ENCODE measurements at regions not wholly inside any gene's neighbourhood (a gene's known extent, or its start where the extent isn't known, plus 50 kb on each side); places are given as distances from the start of the nearest gene placed in this dataset.

GRCh38 chr16:52171481-52171880 is 375.5 kb downstream of the TOX3 start:
- H3K9me3 ChIP-seq (ENCODE audit: control insufficient read depth in 4 of 4, insufficient read depth in 3 of 4, low read length in 3 of 4), result no peaks in the 10 kb centered on the region
- no peak overlapping the region for H3K9ac ChIP-seq (ENCODE audit: insufficient read depth in 1 of 2, low read length in 2 of 2)
- no peak overlapping the region for H3K4me3 ChIP-seq
- ATAC-seq (ENCODE audit: insufficient read depth, low FRiP score), result no peak
- no peaks in the 10 kb centered on the region for H3K4me1 ChIP-seq (ENCODE audit: control insufficient read depth in 5 of 5, insufficient read depth in 5 of 5, low read length in 5 of 5)
- DNase-seq, result no peak
- H3K27me3 ChIP-seq (ENCODE audit: control insufficient read depth in 3 of 3, insufficient read depth in 3 of 3, low read length in 2 of 3), result no peaks in the 10 kb centered on the region
- TF ChIP-seq CTCF (IDR thresholded peaks at IDR 0.05; ENCODE audit: control extremely low read depth, extremely low read depth), result no peak
- no peak overlapping the region for H3K27ac ChIP-seq (ENCODE audit: low read depth in 1 of 2, low read length in 1 of 2)
- H3K36me3 ChIP-seq (ENCODE audit: control insufficient read depth in 4 of 4, insufficient read depth in 4 of 4, low read length in 4 of 4), result no peaks in the 10 kb centered on the region

- ATAC-seq (ENCODE audit: insufficient read depth, low FRiP score), result no peak
- no peak for TF ChIP-seq CTCF (IDR thresholded peaks at IDR 0.05; ENCODE audit: control extremely low read depth, extremely low read depth)
- DNase-seq, result no peak
- Histone ChIP-seq H3K27me3 (ENCODE audit: control insufficient read depth in 3 of 3, insufficient read depth in 3 of 3, low read length in 2 of 3) (no peaks in the 10 kb centered on the region), H3K4me3 (no peak overlapping the region), H3K9ac (ENCODE audit: insufficient read depth in 1 of 2, low read length in 2 of 2) (no peak overlapping the region), H3K36me3 (ENCODE audit: control insufficient read depth in 4 of 4, insufficient read depth in 4 of 4, low read length in 4 of 4) (no peaks in the 10 kb centered on the region), H3K4me1 (ENCODE audit: control insufficient read depth in 5 of 5, insufficient read depth in 5 of 5, low read length in 5 of 5) (no peaks in the 10 kb centered on the region), H3K9me3 (ENCODE audit: control insufficient read depth in 4 of 4, insufficient read depth in 3 of 4, low read length in 3 of 4) (peaks cover 0 to 2% (median 0%) of the 10 kb centered on the region in 4 donors), H3K27ac (ENCODE audit: low read depth in 1 of 2, low read length in 1 of 2) (no peak overlapping the region)
- WGBS, 2 donors, result 49 to 91% methylated on average over 1 of the region's 1 CpG
These were observed 379.6 kb downstream of the TOX3 start for GRCh38 chr16:52167328-52167727.

GRCh38 chr16:52165961-52166360 is 381.0 kb downstream of the TOX3 start:
- DNase-seq (no peak), ATAC-seq (ENCODE audit: insufficient read depth, low FRiP score) (no peak)
- peaks cover 0 to 2% (median 0%) of the 10 kb centered on the region in 4 donors for H3K9me3 ChIP-seq (ENCODE audit: control insufficient read depth in 4 of 4, insufficient read depth in 3 of 4, low read length in 3 of 4)
- H3K36me3 ChIP-seq (ENCODE audit: control insufficient read depth in 4 of 4, insufficient read depth in 4 of 4, low read length in 4 of 4), result no peaks in the 10 kb centered on the region
- no peak overlapping the region for H3K27ac ChIP-seq (ENCODE audit: low read depth in 1 of 2, low read length in 1 of 2)
- no peak for TF ChIP-seq CTCF (IDR thresholded peaks at IDR 0.05; ENCODE audit: control extremely low read depth, extremely low read depth)
- no peaks in the 10 kb centered on the region for H3K27me3 ChIP-seq (ENCODE audit: control insufficient read depth in 3 of 3, insufficient read depth in 3 of 3, low read length in 2 of 3)
- no peak overlapping the region for H3K9ac ChIP-seq (ENCODE audit: insufficient read depth in 1 of 2, low read length in 2 of 2)
- H3K4me3 ChIP-seq, result no peak overlapping the region
- WGBS, 2 donors, result 80 to 83% methylated on average over 8 of the region's 8 CpGs
- no peaks in the 10 kb centered on the region for H3K4me1 ChIP-seq (ENCODE audit: control insufficient read depth in 5 of 5, insufficient read depth in 5 of 5, low read length in 5 of 5)

- 74 to 76% methylated on average over 3 of the region's 3 CpGs for WGBS, 2 donors
- DNase-seq, result no peak
- H3K27me3 ChIP-seq (ENCODE audit: control insufficient read depth in 3 of 3, insufficient read depth in 3 of 3, low read length in 2 of 3), result no peaks in the 10 kb centered on the region
- no peaks in the 10 kb centered on the region for H3K4me1 ChIP-seq (ENCODE audit: control insufficient read depth in 5 of 5, insufficient read depth in 5 of 5, low read length in 5 of 5)
- H3K27ac ChIP-seq (ENCODE audit: low read depth in 1 of 2, low read length in 1 of 2), result no peak overlapping the region
- no peak overlapping the region for H3K9ac ChIP-seq (ENCODE audit: insufficient read depth in 1 of 2, low read length in 2 of 2)
- no peaks in the 10 kb centered on the region for H3K36me3 ChIP-seq (ENCODE audit: control insufficient read depth in 4 of 4, insufficient read depth in 4 of 4, low read length in 4 of 4)
- no peak overlapping the region for H3K4me3 ChIP-seq
- no peak for ATAC-seq (ENCODE audit: insufficient read depth, low FRiP score)
- H3K9me3 ChIP-seq (ENCODE audit: control insufficient read depth in 4 of 4, insufficient read depth in 3 of 4, low read length in 3 of 4), result no peaks in the 10 kb centered on the region
- TF ChIP-seq CTCF (IDR thresholded peaks at IDR 0.05; ENCODE audit: control extremely low read depth, extremely low read depth), result no peak
These were observed 397.9 kb downstream of the TOX3 start for GRCh38 chr16:52149003-52149402.

All from lung (tissue), 11 donors.